B cell (primary cell): ENCODE measurements at regions not wholly inside any gene's neighbourhood (a gene's known extent, or its start where the extent isn't known, plus 50 kb on each side); places are given as distances from the start of the nearest gene placed in this dataset.

Experiments
- ATAC-seq: fragments of 200-7000 bp; cut with Tn5 transposase; one replicate; pipeline ENCODE4 v1.10.0; 2021; ENCODE audit warnings: low read depth, mild to moderate bottlenecking, moderate number of reproducible peaks, moderate library complexity
- CTCF ChIA-PET: fragments of 350-600 bp; sonication (Branson Sonifier 250); formaldehyde crosslinking; loops from one replicate; lab custom pipeline; 2021; ENCODE audit warnings: antibody characterized with exemption, inconsistent platforms; lab: Charles Lee
- POLR2A ChIA-PET: fragments of 350-600 bp; sonication (Branson Sonifier 250); formaldehyde crosslinking; loops from one replicate; lab custom pipeline; 2021; ENCODE audit warnings: antibody characterized with exemption; lab: Charles Lee
- DNase-seq: peaks from one replicate; pipeline ENCODE4 v3.0.0; 2013
- H2AFZ ChIP-seq: 2 replicates; pipeline ENCODE4 v1.6.1; 2012; ENCODE audit warnings: mild to moderate bottlenecking, low read depth, low read length; ENCODE audit not compliant: insufficient read depth, poor library complexity, severe bottlenecking
- H3K27ac ChIP-seq, 2 donors: 1 replicate in 1 of 2; 2 replicates in 1 of 2; pipeline ENCODE4 v1.5.1; 2012 to 2013; ENCODE audit warnings: low read length in 2 of 2, mild to moderate bottlenecking in 2 of 2, moderate library complexity in 1 of 2
- H3K27me3 ChIP-seq, 4 experiments: fragments of 200-600 bp in 1 of 4; sonication (generic) in 1 of 4; replicated peaks in 1 of 4; 1 replicate in 2 of 4; 2 replicates in 2 of 4; pipeline versions ENCODE4 v1.6.1 to v1.7.0; 2013 to 2016; ENCODE audit warnings: low read length in 3 of 4, mild to moderate bottlenecking in 2 of 4, mixed read lengths in 1 of 4, moderate library complexity in 1 of 4; ENCODE audit not compliant: insufficient read depth in 4 of 4, control insufficient read depth in 3 of 4; ENCODE audit errors: control extremely low read depth in 1 of 4
- H3K36me3 ChIP-seq, 2 experiments: replicated peaks in 1 of 2; 1 replicate in 1 of 2; 2 replicates in 1 of 2; pipeline versions ENCODE4 v1.6.1 to v1.7.1; 2013; ENCODE audit warnings: low read length in 1 of 2; ENCODE audit not compliant: insufficient read depth in 2 of 2, control insufficient read depth in 1 of 2; ENCODE audit errors: control extremely low read depth in 1 of 2, extremely low read depth in 1 of 2
- H3K4me1 ChIP-seq, 2 donors: fragments of 200-600 bp in 1 of 2; sonication (generic) in 1 of 2; 1 replicate in 1 of 2; 2 replicates in 1 of 2; pipeline versions ENCODE4 v1.5.1 to v1.6.1; 2013 to 2017; ENCODE audit warnings: low read length in 2 of 2; ENCODE audit not compliant: control insufficient read depth in 2 of 2, insufficient read depth in 2 of 2
- H3K4me2 ChIP-seq: replicated peaks from 2 replicates; pipeline ENCODE3; 2012; ENCODE audit warnings: mild to moderate bottlenecking, low read depth, low read length; ENCODE audit not compliant: poor library complexity, severe bottlenecking
- H3K4me3 ChIP-seq, 5 experiments: fragments of 200-600 bp in 1 of 5; sonication (generic) in 1 of 5; 1 replicate in 3 of 5; 2 replicates in 2 of 5; pipeline versions ENCODE4 v1.5.1 to v1.7.0; 2011 to 2016; ENCODE audit warnings: low read length in 4 of 5, mild to moderate bottlenecking in 4 of 5, low read depth in 2 of 5, control low read depth in 1 of 5, moderate library complexity in 1 of 5; ENCODE audit not compliant: insufficient read depth in 1 of 5; ENCODE audit errors: control extremely low read depth in 1 of 5, extremely low read depth in 1 of 5
- H3K79me2 ChIP-seq: fragments of 200-600 bp; sonication (generic); one replicate; pipeline ENCODE4 v1.6.0; 2016; ENCODE audit warnings: low read length; ENCODE audit not compliant: control insufficient read depth, insufficient read depth
- H3K9ac ChIP-seq: fragments of 200-600 bp; sonication (generic); 2 replicates; pipeline ENCODE4 v1.6.1; 2017; ENCODE audit warnings: mild to moderate bottlenecking, low read length, moderate library complexity
- H3K9me3 ChIP-seq, 3 donors: one replicate each; pipeline versions ENCODE4 v1.6.1 to v1.7.1; 2013; ENCODE audit warnings: low read length in 2 of 3; ENCODE audit not compliant: control insufficient read depth in 2 of 3, insufficient read depth in 1 of 3; ENCODE audit errors: control extremely low read depth in 1 of 3
- H4K20me1 ChIP-seq: 2 replicates; pipeline ENCODE4 v1.6.0; 2012; ENCODE audit warnings: mild to moderate bottlenecking, low read length; ENCODE audit not compliant: insufficient read depth, control insufficient read depth, poor library complexity, severe bottlenecking
- H3K27ac Mint-ChIP-seq: one replicate; pipeline ENCODE4 v1.8.0; 2021; ENCODE audit warnings: mixed read lengths
- H3K27me3 Mint-ChIP-seq: one replicate; pipeline ENCODE4 v1.8.0; 2021; ENCODE audit warnings: mixed read lengths
- H3K4me1 Mint-ChIP-seq: one replicate; pipeline ENCODE4 v1.8.0; 2021; ENCODE audit warnings: mixed read lengths
- H3K4me3 Mint-ChIP-seq: one replicate; pipeline ENCODE4 v1.8.0; 2021; ENCODE audit warnings: mixed read lengths
- H3K9me3 Mint-ChIP-seq: one replicate; pipeline ENCODE4 v1.8.0; 2022; ENCODE audit warnings: mixed read lengths; ENCODE audit not compliant: insufficient read depth
- EZH2 ChIP-seq: IDR thresholded peaks from 2 replicates; pipeline ENCODE4 v1.6.1; 2012; ENCODE audit warnings: borderline replicate concordance, low read depth, mild to moderate bottlenecking, moderate library complexity, low read length; ENCODE audit not compliant: insufficient read depth, poor library complexity, severe bottlenecking
- WGBS: methylation state at CpG from one replicate; pipeline ENCODE4 v1.1.5; 2013; ENCODE audit warnings: missing lambda C conversion rate; ENCODE audit not compliant: insufficient coverage; 5-methylcytosine and 5-hydroxymethylcytosine counted together
- intact Hi-C: fragments of 100-400 bp; cut with micrococcal nuclease; formaldehyde crosslinking; loops from one replicate; pipeline ENCODE4 v1.10.0; 2022
- TF ChIP-seq, protein P1 (sequence below): fragments of 200-600 bp; IDR thresholded peaks from one replicate; pipeline ENCODE4 v1.8.0; 2022; ENCODE audit warnings: antibody characterized with exemption, mild to moderate bottlenecking

DNA sequence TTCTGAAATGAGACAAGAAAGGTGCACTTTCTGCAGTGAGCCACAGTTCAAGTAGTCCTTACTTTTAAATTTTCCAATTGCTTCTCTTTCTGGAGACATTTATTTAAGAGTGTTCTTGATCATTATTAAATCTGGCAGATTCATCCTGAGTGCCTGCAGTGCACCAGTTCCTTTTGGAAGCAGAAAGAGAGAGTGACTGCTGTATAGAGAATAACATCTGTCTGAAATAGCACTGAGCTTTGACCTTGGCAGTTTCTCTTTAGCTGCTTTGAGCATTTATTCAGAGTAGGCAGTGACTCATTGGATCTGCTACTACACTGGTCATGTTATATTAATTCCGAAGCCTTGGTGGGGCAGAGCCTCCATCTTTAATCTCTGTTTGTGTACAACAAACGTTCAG lies 1373.7 kb downstream of the PCDH9 start:
- no peaks in the 10 kb centered on the region for H3K4me1 Mint-ChIP-seq
- POLR2A ChIA-PET: no interaction called here
- no peak overlapping the region for H3K9ac ChIP-seq
- H3K4me1 ChIP-seq: no peaks in the 10 kb centered on the region
- H3K9me3 Mint-ChIP-seq: no peaks in the 10 kb centered on the region
- no CpG with 5 or more reads among the region's 2 CpGs for WGBS
- DNase-seq (no peak), ATAC-seq (no peak)
- H3K27ac ChIP-seq: no peak overlapping the region
- H3K9me3 ChIP-seq: peaks cover 0 to 2% (median 0%) of the 10 kb centered on the region in 3 donors
- CTCF ChIA-PET: no interaction called here
- no peak overlapping the region for H3K27ac Mint-ChIP-seq
- H2AFZ ChIP-seq: no peak overlapping the region
- no peaks in the 10 kb centered on the region for H4K20me1 ChIP-seq
- TF ChIP-seq, protein P1, sequence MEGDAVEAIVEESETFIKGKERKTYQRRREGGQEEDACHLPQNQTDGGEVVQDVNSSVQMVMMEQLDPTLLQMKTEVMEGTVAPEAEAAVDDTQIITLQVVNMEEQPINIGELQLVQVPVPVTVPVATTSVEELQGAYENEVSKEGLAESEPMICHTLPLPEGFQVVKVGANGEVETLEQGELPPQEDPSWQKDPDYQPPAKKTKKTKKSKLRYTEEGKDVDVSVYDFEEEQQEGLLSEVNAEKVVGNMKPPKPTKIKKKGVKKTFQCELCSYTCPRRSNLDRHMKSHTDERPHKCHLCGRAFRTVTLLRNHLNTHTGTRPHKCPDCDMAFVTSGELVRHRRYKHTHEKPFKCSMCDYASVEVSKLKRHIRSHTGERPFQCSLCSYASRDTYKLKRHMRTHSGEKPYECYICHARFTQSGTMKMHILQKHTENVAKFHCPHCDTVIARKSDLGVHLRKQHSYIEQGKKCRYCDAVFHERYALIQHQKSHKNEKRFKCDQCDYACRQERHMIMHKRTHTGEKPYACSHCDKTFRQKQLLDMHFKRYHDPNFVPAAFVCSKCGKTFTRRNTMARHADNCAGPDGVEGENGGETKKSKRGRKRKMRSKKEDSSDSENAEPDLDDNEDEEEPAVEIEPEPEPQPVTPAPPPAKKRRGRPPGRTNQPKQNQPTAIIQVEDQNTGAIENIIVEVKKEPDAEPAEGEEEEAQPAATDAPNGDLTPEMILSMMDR: no peak
- TF ChIP-seq EZH2: no peak
- H3K27me3 ChIP-seq: no peaks in the 10 kb centered on the region
- no peaks in the 10 kb centered on the region for H3K27me3 Mint-ChIP-seq
- H3K4me3 Mint-ChIP-seq: no peak overlapping the region
- intact Hi-C loops: no loop called here
- no peaks in the 10 kb centered on the region for H3K36me3 ChIP-seq
- H3K79me2 ChIP-seq: no peaks in the 10 kb centered on the region
- no peak overlapping the region for H3K4me3 ChIP-seq
- H3K4me2 ChIP-seq: no peak overlapping the region

DNA sequence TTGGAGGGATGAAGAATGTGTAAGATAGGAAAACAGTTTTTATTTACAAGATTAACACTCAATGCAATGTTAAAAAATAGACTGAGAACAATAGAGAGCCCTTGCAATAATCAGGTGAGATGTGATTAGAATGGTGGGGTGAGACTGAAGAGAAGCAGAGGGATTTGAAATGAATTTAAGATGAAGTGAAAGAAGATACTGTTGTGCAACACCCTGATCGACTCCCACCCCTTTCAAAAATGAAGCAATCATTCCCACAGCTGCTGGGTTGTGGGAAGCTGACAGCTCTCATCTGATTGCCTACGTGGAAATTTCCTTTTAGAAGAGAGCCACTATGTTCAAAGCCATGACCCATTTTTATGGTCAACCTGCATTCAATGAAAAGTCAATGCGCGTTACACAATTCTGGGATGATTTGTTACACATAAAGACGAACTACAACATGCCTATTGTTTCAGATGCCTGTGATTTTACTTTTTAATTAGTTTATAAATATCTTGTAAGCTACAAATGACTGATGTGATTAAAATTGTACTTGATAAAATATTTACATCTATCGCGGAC lies 1374.8 kb downstream of the PCDH9 start:
- ChIA-PET CTCF (no interaction called here), POLR2A (no interaction called here)
- Histone ChIP-seq H2AFZ (no peak overlapping the region), H3K9me3 (no peaks in the 10 kb centered on the region), H3K4me3 (no peak overlapping the region), H3K27ac (no peak overlapping the region), H3K79me2 (no peaks in the 10 kb centered on the region), H3K9ac (no peak overlapping the region), H3K36me3 (no peaks in the 10 kb centered on the region), H3K27me3 (no peaks in the 10 kb centered on the region), H4K20me1 (no peaks in the 10 kb centered on the region), H3K4me2 (no peak overlapping the region), H3K4me1 (no peaks in the 10 kb centered on the region)
- TF ChIP-seq, protein P1: no peak
- TF ChIP-seq EZH2: no peak
- ATAC-seq (no peak), DNase-seq (no peak)
- Mint-ChIP-seq H3K27ac (no peak overlapping the region), H3K9me3 (no peaks in the 10 kb centered on the region), H3K27me3 (no peaks in the 10 kb centered on the region), H3K4me3 (no peak overlapping the region), H3K4me1 (no peaks in the 10 kb centered on the region)
- intact Hi-C loops: no loop called here
- WGBS: no CpG with 5 or more reads among the region's 7 CpGs
